ENCODE measurements at regions not wholly inside any gene's neighbourhood (a gene's known extent, or its start where the extent isn't known, plus 50 kb on each side); places are given as distances from the start of the nearest gene placed in this dataset.

GRCh38 chr15:38921471-38921870, 356.9 kb upstream of the RASGRP1 start:
- no peak for TF ChIP-seq POLR2A (IDR thresholded peaks at IDR 0.05; ENCODE audit: low read depth, low read length)
- TF ChIP-seq EZH2 (IDR thresholded peaks at IDR 0.05; ENCODE audit: borderline replicate concordance, low read depth, low read length, severe bottlenecking), result no peak
- no peak for TF ChIP-seq POLR2AphosphoS5 (IDR thresholded peaks at IDR 0.05; ENCODE audit: insufficient read depth, low read depth, low read length)
- TF ChIP-seq FOS (IDR thresholded peaks at IDR 0.05; ENCODE audit: borderline replicate concordance, insufficient read depth, low read length), result no peak
- TF ChIP-seq CTCF (IDR thresholded peaks at IDR 0.05; ENCODE audit: extremely low read depth in 1 of 2, insufficient read depth in 1 of 2, low read depth in 1 of 2, low read length in 2 of 2), result no peak
- TF ChIP-seq JUN (IDR thresholded peaks at IDR 0.05; ENCODE audit: borderline replicate concordance, insufficient read depth, insufficient read length, low read depth), result no peak

All from endothelial cell of umbilical vein (primary cell).